HL-60 (cell line): ENCODE measurements at regions not wholly inside any gene's neighbourhood (a gene's known extent, or its start where the extent isn't known, plus 50 kb on each side); places are given as distances from the start of the nearest gene placed in this dataset.

Experiments used
- DNase-seq, 2 experiments: peaks; one replicate each; pipeline ENCODE4 v3.0.0-alpha.2; 2010 to 2020; ENCODE audit warnings: low read depth in 1 of 2, low spot score in 1 of 2
- H3K27ac ChIP-seq: fragments of 250-450 bp; sonication (Bioruptor Pico); replicated peaks from 2 replicates; pipeline ENCODE4 v1.5.1; 2020; ENCODE audit warnings: mild to moderate bottlenecking, moderate library complexity
- H3K27me3 ChIP-seq: fragments of 250-450 bp; sonication (Bioruptor Pico); 2 replicates; pipeline ENCODE4 v1.5.1; 2021; ENCODE audit warnings: mild to moderate bottlenecking, moderate library complexity; ENCODE audit not compliant: insufficient read depth, poor library complexity, severe bottlenecking
- H3K4me3 ChIP-seq: replicated peaks from 2 replicates; pipeline ENCODE4 v1.5.1; 2011; ENCODE audit warnings: mild to moderate bottlenecking, control low read depth, low read length; ENCODE audit not compliant: insufficient read depth
- CTCF ChIP-seq: IDR thresholded peaks from one replicate; pipeline ENCODE4 v1.5.1; 2011; ENCODE audit warnings: low read length, control low read depth, inconsistent platforms; ENCODE audit not compliant: insufficient read depth
- GABPA ChIP-seq: IDR thresholded peaks from 2 replicates; pipeline ENCODE4 v1.6.1; 2012; ENCODE audit warnings: low read depth
- POLR2AphosphoS5 ChIP-seq: IDR thresholded peaks from 2 replicates; pipeline ENCODE4 v1.6.1; 2012; ENCODE audit warnings: low read depth
- REST ChIP-seq: IDR thresholded peaks from 2 replicates; pipeline ENCODE4 v1.6.1; 2012; ENCODE audit warnings: low read depth; ENCODE audit not compliant: insufficient replicate concordance
- SPI1 ChIP-seq: IDR thresholded peaks from 2 replicates; pipeline ENCODE4 v1.6.1; 2012; ENCODE audit warnings: low read depth, mild to moderate bottlenecking, borderline replicate concordance

- Histone ChIP-seq H3K4me3 (no peak overlapping the region), H3K27ac (no peak overlapping the region), H3K27me3 (no peaks in the 10 kb centered on the region)
- DNase-seq: no peak
- TF ChIP-seq SPI1 (no peak), REST (no peak), POLR2AphosphoS5 (no peak), CTCF (no peak), GABPA (no peak)
Measured at GRCh38 chr5:74266132-74266531, 374.4 kb downstream of the ENC1 start.

GRCh38 chr5:74262544-74263207, 377.9 kb downstream of the ENC1 start:
- no peaks in the 10 kb centered on the region for H3K27me3 ChIP-seq
- no peak for DNase-seq
- TF ChIP-seq SPI1 (no peak), REST (no peak), POLR2AphosphoS5 (no peak), CTCF (no peak), GABPA (no peak)
- no peak overlapping the region for H3K4me3 ChIP-seq
- H3K27ac ChIP-seq: no peak overlapping the region

GRCh38 chr5:74261866-74262265, 378.7 kb downstream of the ENC1 start:
- H3K4me3 ChIP-seq: no peak overlapping the region
- no peak overlapping the region for H3K27ac ChIP-seq
- no peak for TF ChIP-seq CTCF
- no peak for TF ChIP-seq POLR2AphosphoS5
- no peak for TF ChIP-seq GABPA
- no peak for TF ChIP-seq SPI1
- TF ChIP-seq REST: no peak
- no peaks in the 10 kb centered on the region for H3K27me3 ChIP-seq
- DNase-seq: no peak
